ENCODE measurements at regions not wholly inside any gene's neighbourhood (a gene's known extent, or its start where the extent isn't known, plus 50 kb on each side); places are given as distances from the start of the nearest gene placed in this dataset.

GRCh38 chr4:180541678-180542077, 1701.5 kb upstream of the TENM3 start:
- no peak for DNase-seq (ENCODE audit: low read depth)

- peak; percentile 76 for DNase-seq (ENCODE audit: low read depth)
Observed at GRCh38 chr4:180542445-180543100, 1700.6 kb upstream of the TENM3 start.

GRCh38 chr4:180550106-180550505, 1693.1 kb upstream of the TENM3 start:
- DNase-seq (ENCODE audit: low read depth) = no peak

GRCh38 chr4:180557348-180557747, 1685.9 kb upstream of the TENM3 start:
- DNase-seq (ENCODE audit: low read depth) = no peak

GRCh38 chr4:180557950-180558349, 1685.3 kb upstream of the TENM3 start:
- no peak for DNase-seq (ENCODE audit: low read depth)

GRCh38 chr4:180558427-180558826, 1684.8 kb upstream of the TENM3 start:
- no peak for DNase-seq (ENCODE audit: low read depth)

GRCh38 chr4:180560896-180561295, 1682.3 kb upstream of the TENM3 start:
- peak; percentile 69 for DNase-seq (ENCODE audit: low read depth)

GRCh38 chr4:180564026-180564425, 1679.2 kb upstream of the TENM3 start:
- DNase-seq (ENCODE audit: low read depth) = no peak

GRCh38 chr4:180564448-180564847, 1678.8 kb upstream of the TENM3 start:
- no peak for DNase-seq (ENCODE audit: low read depth)

- DNase-seq (ENCODE audit: low read depth) = no peak
Observed at GRCh38 chr4:180565856-180566431, 1677.3 kb upstream of the TENM3 start.

- DNase-seq (ENCODE audit: low read depth) = no peak
Observed at GRCh38 chr4:180566492-180566891, 1676.7 kb upstream of the TENM3 start.

- no peak for DNase-seq (ENCODE audit: low read depth)
Observed at GRCh38 chr4:180567080-180567479, 1676.1 kb upstream of the TENM3 start.

- DNase-seq (ENCODE audit: low read depth) = no peak
Observed at GRCh38 chr4:180571516-180572055, 1671.6 kb upstream of the TENM3 start.

- no peak for DNase-seq (ENCODE audit: low read depth)
Observed at GRCh38 chr4:180578175-180578574, 1665.0 kb upstream of the TENM3 start.

GRCh38 chr4:180581061-180581460, 1662.1 kb upstream of the TENM3 start:
- DNase-seq (ENCODE audit: low read depth) = no peak

- DNase-seq (ENCODE audit: low read depth) = no peak
Observed at GRCh38 chr4:180587379-180587778, 1655.8 kb upstream of the TENM3 start.

GRCh38 chr4:180589575-180589974, 1653.6 kb upstream of the TENM3 start:
- DNase-seq (ENCODE audit: low read depth) = no peak

GRCh38 chr4:180596888-180597483, 1646.2 kb upstream of the TENM3 start:
- no peak for DNase-seq (ENCODE audit: low read depth)

GRCh38 chr4:180598281-180598680, 1644.9 kb upstream of the TENM3 start:
- no peak for DNase-seq (ENCODE audit: low read depth)

GRCh38 chr4:180603791-180604190, 1639.4 kb upstream of the TENM3 start:
- no peak for DNase-seq (ENCODE audit: low read depth)

- peak; percentile 89 for DNase-seq (ENCODE audit: low read depth)
Observed at GRCh38 chr4:180610324-180610723, 1632.9 kb upstream of the TENM3 start.

- DNase-seq (ENCODE audit: low read depth) = no peak
Observed at GRCh38 chr4:180615746-180616145, 1627.5 kb upstream of the TENM3 start.

GRCh38 chr4:180617196-180617595, 1626.0 kb upstream of the TENM3 start:
- peak; percentile 60 for DNase-seq (ENCODE audit: low read depth)

Data from HT1080 (cell line).